Nephron progenitor cell (in vitro differentiated cells): ENCODE measurements at regions not wholly inside any gene's neighbourhood (a gene's known extent, or its start where the extent isn't known, plus 50 kb on each side); places are given as distances from the start of the nearest gene placed in this dataset.

ENCODE experiments used
- DNase-seq: peaks from one replicate; pipeline ENCODE4 v3.0.0; 2021
- H3K27ac Mint-ChIP-seq: 2 replicates; pipeline ENCODE4 v1.8.0; 2021; ENCODE audit warnings: mild to moderate bottlenecking, moderate library complexity, mixed read lengths
- H3K27me3 Mint-ChIP-seq: 2 replicates; pipeline ENCODE4 v1.8.0; 2021; ENCODE audit warnings: mild to moderate bottlenecking, low read depth, mixed read lengths; ENCODE audit not compliant: poor library complexity
- H3K36me3 Mint-ChIP-seq: 2 replicates; pipeline ENCODE4 v1.8.0; 2021; ENCODE audit warnings: low read depth, mixed read lengths
- H3K4me1 Mint-ChIP-seq: 2 replicates; pipeline ENCODE4 v1.8.0; 2021; ENCODE audit warnings: mixed read lengths
- H3K4me3 Mint-ChIP-seq: 2 replicates; pipeline ENCODE4 v1.8.0; 2021; ENCODE audit warnings: mild to moderate bottlenecking, moderate library complexity, mixed read lengths
- H3K9me3 Mint-ChIP-seq: 2 replicates; pipeline ENCODE4 v1.8.0; 2021; ENCODE audit warnings: mild to moderate bottlenecking, moderate library complexity, mixed read lengths
- CTCF ChIP-seq: fragments of 200-600 bp; sonication (generic); IDR thresholded peaks from 2 replicates; pipeline ENCODE4 v1.5.0; 2021; ENCODE audit warnings: antibody characterized with exemption

- Mint-ChIP-seq H3K36me3 (peaks cover 30% of the 10 kb centered on the region), H3K27ac (no peak overlapping the region), H3K4me3 (no peak overlapping the region), H3K9me3 (no peaks in the 10 kb centered on the region), H3K4me1 (peaks cover 4% of the 10 kb centered on the region), H3K27me3 (no peaks in the 10 kb centered on the region)
- TF ChIP-seq CTCF: no peak
- DNase-seq: no peak
These were observed 249.0 kb downstream of the UTRN start for GRCh38 chr6:144534180-144534579.

- Mint-ChIP-seq H3K27me3 (no peaks in the 10 kb centered on the region), H3K4me1 (no peaks in the 10 kb centered on the region), H3K36me3 (peaks cover 28% of the 10 kb centered on the region), H3K4me3 (no peak overlapping the region), H3K9me3 (no peaks in the 10 kb centered on the region), H3K27ac (no peak overlapping the region)
- no peak for TF ChIP-seq CTCF
- DNase-seq: no peak
These were observed 250.5 kb downstream of the UTRN start for GRCh38 chr6:144535630-144536029.

- Mint-ChIP-seq H3K4me3 (no peak overlapping the region), H3K36me3 (peaks cover 28% of the 10 kb centered on the region), H3K9me3 (no peaks in the 10 kb centered on the region)
These were observed 250.9 kb downstream of the UTRN start for GRCh38 chr6:144536079-144536478.

GRCh38 chr6:144543006-144543871 lies 258.1 kb downstream of the UTRN start:
- H3K27me3 Mint-ChIP-seq: peaks cover 2% of the 10 kb centered on the region
- no peaks in the 10 kb centered on the region for H3K9me3 Mint-ChIP-seq
- H3K36me3 Mint-ChIP-seq: peaks cover 60% of the 10 kb centered on the region
- no peak for TF ChIP-seq CTCF
- H3K27ac Mint-ChIP-seq: no peak overlapping the region
- H3K4me3 Mint-ChIP-seq: no peak overlapping the region
- H3K4me1 Mint-ChIP-seq: peaks cover 4% of the 10 kb centered on the region
- no peak for DNase-seq

More at GRCh38 chr6:144536079-144536478, 250.9 kb downstream of the UTRN start:
- Mint-ChIP-seq H3K27ac (no peak overlapping the region), H3K27me3 (no peaks in the 10 kb centered on the region), H3K4me1 (no peaks in the 10 kb centered on the region)
- TF ChIP-seq CTCF: no peak
- DNase-seq: no peak

GRCh38 chr6:144544266-144544830 lies 259.2 kb downstream of the UTRN start:
- peaks cover 2% of the 10 kb centered on the region for H3K27me3 Mint-ChIP-seq
- H3K4me3 Mint-ChIP-seq: no peak overlapping the region
- peaks cover 52% of the 10 kb centered on the region for H3K36me3 Mint-ChIP-seq
- TF ChIP-seq CTCF: no peak
- no peaks in the 10 kb centered on the region for H3K9me3 Mint-ChIP-seq
- peaks cover 4% of the 10 kb centered on the region for H3K4me1 Mint-ChIP-seq
- no peak for DNase-seq
- H3K27ac Mint-ChIP-seq: no peak overlapping the region
